Loucy (cell line): ENCODE measurements at regions not wholly inside any gene's neighbourhood (a gene's known extent, or its start where the extent isn't known, plus 50 kb on each side); places are given as distances from the start of the nearest gene placed in this dataset.

ENCODE experiments used
- H2AFZ ChIP-seq: fragments of 200-600 bp; sonication (generic); 2 replicates; pipeline ENCODE4 v1.6.0; 2016; ENCODE audit warnings: antibody characterized with exemption, mild to moderate bottlenecking, low read length, moderate library complexity
- H3F3A ChIP-seq: fragments of 200-600 bp; 2 replicates; pipeline ENCODE4 v1.6.0; 2016; ENCODE audit warnings: antibody characterized with exemption, low read depth, mild to moderate bottlenecking
- H3K27me3 ChIP-seq: fragments of 200-600 bp; sonication (generic); 2 replicates; pipeline ENCODE4 v1.6.1; 2014; ENCODE audit warnings: low read length, mild to moderate bottlenecking; ENCODE audit not compliant: insufficient read depth, poor library complexity, severe bottlenecking
- H3K36me3 ChIP-seq: fragments of 200-600 bp; sonication (generic); 2 replicates; pipeline ENCODE4 v1.6.1; 2016; ENCODE audit warnings: low read length; ENCODE audit not compliant: insufficient read depth
- H3K4me1 ChIP-seq: fragments of 200-600 bp; sonication (generic); 2 replicates; pipeline ENCODE4 v1.5.1; 2014; ENCODE audit warnings: low read length, mild to moderate bottlenecking; ENCODE audit not compliant: insufficient read depth, poor library complexity, severe bottlenecking
- H3K4me2 ChIP-seq: fragments of 200-600 bp; sonication (generic); 2 replicates; pipeline ENCODE4 v1.6.0; 2014; ENCODE audit warnings: antibody characterized with exemption, low read length, low read depth, mild to moderate bottlenecking; ENCODE audit not compliant: poor library complexity, severe bottlenecking
- H3K4me3 ChIP-seq: fragments of 200-600 bp; sonication (generic); 2 replicates; pipeline ENCODE4 v1.5.1; 2014; ENCODE audit warnings: low read length, mild to moderate bottlenecking, mixed read lengths; ENCODE audit not compliant: poor library complexity, severe bottlenecking
- H3K79me2 ChIP-seq: fragments of 200-600 bp; sonication (generic); 2 replicates; pipeline ENCODE4 v1.6.1; 2014; ENCODE audit warnings: low read length; ENCODE audit not compliant: insufficient read depth
- H3K9ac ChIP-seq: fragments of 200-600 bp; sonication (generic); 2 replicates; pipeline ENCODE4 v1.6.0; 2014; ENCODE audit warnings: mild to moderate bottlenecking, low read depth, low read length, moderate library complexity; ENCODE audit not compliant: poor library complexity, severe bottlenecking
- H3K9me2 ChIP-seq: fragments of 200-600 bp; sonication (generic); replicated peaks from 2 replicates; pipeline ENCODE4 v1.6.1; 2016; ENCODE audit warnings: low read depth, low read length, mixed read lengths
- H3K9me3 ChIP-seq: fragments of 200-600 bp; sonication (generic); 2 replicates; pipeline ENCODE4 v1.6.1; 2014; ENCODE audit warnings: mild to moderate bottlenecking, antibody characterized with exemption, low read length, low read depth; ENCODE audit not compliant: insufficient read depth
- H4K20me1 ChIP-seq: fragments of 200-600 bp; sonication (generic); 2 replicates; pipeline ENCODE4 v1.6.0; 2014; ENCODE audit warnings: antibody characterized with exemption, low read length, mild to moderate bottlenecking; ENCODE audit not compliant: insufficient read depth, poor library complexity, severe bottlenecking
- CTCF ChIP-seq: fragments of 200-600 bp; sonication (generic); conservative IDR thresholded peaks from 2 replicates; pipeline ENCODE4 v1.5.1; 2014; ENCODE audit warnings: mild to moderate bottlenecking, antibody characterized with exemption, low read length
- EZH2phosphoT487 ChIP-seq: fragments of 200-600 bp; IDR thresholded peaks from 2 replicates; pipeline ENCODE4 v1.6.1; 2018; ENCODE audit warnings: antibody characterized with exemption, mild to moderate bottlenecking, moderate library complexity, borderline replicate concordance

GRCh38 chr6:11439876-11440275 is 97.7 kb upstream of the TMEM170B start:
- Histone ChIP-seq H3K4me3 (no peak overlapping the region), H3K4me2 (no peak overlapping the region), H3K36me3 (no peaks in the 10 kb centered on the region), H3K4me1 (peaks cover 6% of the 10 kb centered on the region), H3K9ac (no peak overlapping the region), H3K9me3 (no peaks in the 10 kb centered on the region), H4K20me1 (no peaks in the 10 kb centered on the region), H3K27me3 (no peaks in the 10 kb centered on the region), H3F3A (no peaks in the 10 kb centered on the region), H3K9me2 (no peaks in the 10 kb centered on the region), H2AFZ (no peak overlapping the region), H3K79me2 (no peaks in the 10 kb centered on the region)
- TF ChIP-seq EZH2phosphoT487 = no peak
- TF ChIP-seq CTCF = no peak

GRCh38 chr6:11439017-11439420 is 98.5 kb upstream of the TMEM170B start:
- H2AFZ ChIP-seq = no peak overlapping the region
- H3K4me3 ChIP-seq = no peak overlapping the region
- H3K9me3 ChIP-seq = no peaks in the 10 kb centered on the region
- H3F3A ChIP-seq = no peaks in the 10 kb centered on the region
- no peak overlapping the region for H3K9ac ChIP-seq
- no peaks in the 10 kb centered on the region for H3K9me2 ChIP-seq
- H3K27me3 ChIP-seq = no peaks in the 10 kb centered on the region
- no peak overlapping the region for H3K4me2 ChIP-seq
- H4K20me1 ChIP-seq = no peaks in the 10 kb centered on the region
- no peak for TF ChIP-seq EZH2phosphoT487
- no peak for TF ChIP-seq CTCF
- peaks cover 6% of the 10 kb centered on the region for H3K4me1 ChIP-seq
- no peaks in the 10 kb centered on the region for H3K79me2 ChIP-seq
- no peaks in the 10 kb centered on the region for H3K36me3 ChIP-seq

GRCh38 chr6:11437824-11438459 is 99.6 kb upstream of the TMEM170B start:
- H3K4me3 ChIP-seq = no peak overlapping the region
- H4K20me1 ChIP-seq = no peaks in the 10 kb centered on the region
- no peaks in the 10 kb centered on the region for H3K9me3 ChIP-seq
- TF ChIP-seq CTCF (no peak), EZH2phosphoT487 (no peak)
- no peak overlapping the region for H3K4me2 ChIP-seq
- H3K36me3 ChIP-seq = no peaks in the 10 kb centered on the region
- H3K79me2 ChIP-seq = no peaks in the 10 kb centered on the region
- no peaks in the 10 kb centered on the region for H3F3A ChIP-seq
- no peak overlapping the region for H2AFZ ChIP-seq
- H3K4me1 ChIP-seq = peaks cover 6% of the 10 kb centered on the region
- H3K9ac ChIP-seq = no peak overlapping the region
- H3K9me2 ChIP-seq = no peaks in the 10 kb centered on the region
- H3K27me3 ChIP-seq = no peaks in the 10 kb centered on the region
